ENCODE measurements at regions not wholly inside any gene's neighbourhood (a gene's known extent, or its start where the extent isn't known, plus 50 kb on each side); places are given as distances from the start of the nearest gene placed in this dataset.

DNA sequence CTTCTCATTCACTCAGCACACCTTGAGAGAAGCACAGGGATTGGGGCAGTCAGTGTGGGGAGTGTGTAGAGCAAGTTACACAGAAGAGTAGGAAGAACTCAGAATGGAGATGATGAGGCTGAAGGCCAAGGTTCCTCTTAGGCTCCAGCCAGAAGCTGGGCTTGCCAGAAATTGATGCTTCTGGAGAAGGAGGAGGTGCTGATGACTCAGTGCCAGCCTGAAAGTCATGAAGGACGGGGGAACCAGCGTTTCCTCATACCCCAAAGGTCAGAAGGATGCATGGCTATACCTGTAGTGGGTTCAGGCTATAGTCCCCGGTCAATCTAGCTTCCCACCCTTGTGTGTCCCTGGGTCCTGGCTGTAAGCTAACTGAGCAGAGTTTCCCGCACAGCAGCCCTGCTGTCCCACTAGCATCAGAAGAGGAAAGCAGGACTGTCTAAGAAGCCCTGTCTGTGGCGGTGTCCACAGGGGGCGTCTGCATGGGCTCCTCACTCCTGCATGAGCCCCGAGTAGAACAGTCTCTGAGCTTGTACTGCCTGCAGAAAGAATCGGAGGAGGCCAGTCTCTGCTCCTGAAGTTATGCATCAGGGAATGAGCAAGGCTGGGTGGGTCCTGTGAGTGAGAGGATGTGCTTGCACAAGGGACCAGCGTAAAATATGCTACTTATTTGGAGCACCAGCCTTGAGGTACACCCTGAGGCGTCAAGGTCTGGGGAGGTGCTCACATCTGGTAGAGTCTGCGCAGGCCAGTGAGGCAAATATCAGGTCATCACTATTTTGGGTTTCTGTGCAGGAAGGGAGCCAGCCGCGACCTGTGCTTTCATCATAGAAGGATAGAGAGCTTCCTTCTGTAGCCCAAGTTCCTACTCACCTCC is 148.5 kb downstream of the MRPL14 start:
- TF ChIP-seq, protein P1, sequence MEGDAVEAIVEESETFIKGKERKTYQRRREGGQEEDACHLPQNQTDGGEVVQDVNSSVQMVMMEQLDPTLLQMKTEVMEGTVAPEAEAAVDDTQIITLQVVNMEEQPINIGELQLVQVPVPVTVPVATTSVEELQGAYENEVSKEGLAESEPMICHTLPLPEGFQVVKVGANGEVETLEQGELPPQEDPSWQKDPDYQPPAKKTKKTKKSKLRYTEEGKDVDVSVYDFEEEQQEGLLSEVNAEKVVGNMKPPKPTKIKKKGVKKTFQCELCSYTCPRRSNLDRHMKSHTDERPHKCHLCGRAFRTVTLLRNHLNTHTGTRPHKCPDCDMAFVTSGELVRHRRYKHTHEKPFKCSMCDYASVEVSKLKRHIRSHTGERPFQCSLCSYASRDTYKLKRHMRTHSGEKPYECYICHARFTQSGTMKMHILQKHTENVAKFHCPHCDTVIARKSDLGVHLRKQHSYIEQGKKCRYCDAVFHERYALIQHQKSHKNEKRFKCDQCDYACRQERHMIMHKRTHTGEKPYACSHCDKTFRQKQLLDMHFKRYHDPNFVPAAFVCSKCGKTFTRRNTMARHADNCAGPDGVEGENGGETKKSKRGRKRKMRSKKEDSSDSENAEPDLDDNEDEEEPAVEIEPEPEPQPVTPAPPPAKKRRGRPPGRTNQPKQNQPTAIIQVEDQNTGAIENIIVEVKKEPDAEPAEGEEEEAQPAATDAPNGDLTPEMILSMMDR (IDR thresholded peaks at IDR 0.05; ENCODE audit: insufficient read depth, low read length, poor library complexity, severe bottlenecking): no peak
- TF ChIP-seq EZH2phosphoT487 (conservative IDR thresholded peaks at IDR 0.05; ENCODE audit: low read length): no peak

Measured in SU-DHL-6 (cell line).